ENCODE measurements at regions not wholly inside any gene's neighbourhood (a gene's known extent, or its start where the extent isn't known, plus 50 kb on each side); places are given as distances from the start of the nearest gene placed in this dataset.
"Not testable (repeated sequence)": the region's sequence is repeated elsewhere in the genome, so short reads cannot be mapped to it uniquely, and the experiment has no call there.

GRCh38 chr3:107450254-107450893 is 72.4 kb upstream of the BBX start:
- H3K9me3 Mint-ChIP-seq, result no peaks in the 10 kb centered on the region
- ATAC-seq (replicated peaks) (no peak), DNase-seq (no peak)
- H3K27me3 Mint-ChIP-seq, result peaks cover 0 to 8% of the 10 kb centered on the region in 2 donors
- H3K4me1 Mint-ChIP-seq (ENCODE audit: low read depth in 2 of 2), result no peaks in the 10 kb centered on the region
- no peak overlapping the region for H3K4me3 Mint-ChIP-seq
- no peaks in the 10 kb centered on the region for H3K36me3 Mint-ChIP-seq (ENCODE audit: insufficient read depth)
- no peak overlapping the region for H3K27ac Mint-ChIP-seq

GRCh38 chr3:107452436-107452835 is 70.3 kb upstream of the BBX start:
- peaks cover 0 to 12% of the 10 kb centered on the region in 2 donors for H3K27me3 Mint-ChIP-seq
- ATAC-seq (replicated peaks) (no peak), DNase-seq (no peak)
- no peaks in the 10 kb centered on the region for H3K9me3 Mint-ChIP-seq
- no peaks in the 10 kb centered on the region for H3K36me3 Mint-ChIP-seq (ENCODE audit: insufficient read depth)
- H3K4me3 Mint-ChIP-seq, result no peak overlapping the region
- H3K4me1 Mint-ChIP-seq (ENCODE audit: low read depth in 2 of 2), result no peaks in the 10 kb centered on the region
- H3K27ac Mint-ChIP-seq, result no peak overlapping the region

DNA sequence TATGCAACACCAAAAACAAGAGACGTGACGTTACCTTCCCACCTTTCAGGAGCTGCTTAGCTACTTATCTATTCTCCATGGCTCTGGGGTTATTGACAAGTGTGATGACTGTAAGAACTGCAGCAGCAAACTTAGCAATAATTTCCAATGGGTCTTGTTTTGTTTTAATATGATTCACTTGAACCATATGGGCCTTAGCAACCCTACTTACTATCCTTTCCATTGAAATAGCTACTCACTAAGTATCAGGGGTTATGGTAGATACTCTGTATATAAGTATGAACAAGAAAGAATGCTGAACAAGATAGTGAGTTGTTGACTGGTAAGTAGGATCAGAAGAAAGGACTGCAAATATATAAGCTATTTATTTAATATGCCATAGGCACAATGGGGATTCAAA is 69.3 kb upstream of the BBX start:
- Mint-ChIP-seq H3K4me3 (no peak overlapping the region), H3K4me1 (ENCODE audit: low read depth in 2 of 2) (no peaks in the 10 kb centered on the region), H3K27ac (no peak overlapping the region), H3K36me3 (ENCODE audit: insufficient read depth) (no peaks in the 10 kb centered on the region), H3K27me3 (peaks cover 0 to 9% of the 10 kb centered on the region in 2 donors), H3K9me3 (no peaks in the 10 kb centered on the region)
- no peak for ATAC-seq (replicated peaks)
- DNase-seq, result no peak

DNA sequence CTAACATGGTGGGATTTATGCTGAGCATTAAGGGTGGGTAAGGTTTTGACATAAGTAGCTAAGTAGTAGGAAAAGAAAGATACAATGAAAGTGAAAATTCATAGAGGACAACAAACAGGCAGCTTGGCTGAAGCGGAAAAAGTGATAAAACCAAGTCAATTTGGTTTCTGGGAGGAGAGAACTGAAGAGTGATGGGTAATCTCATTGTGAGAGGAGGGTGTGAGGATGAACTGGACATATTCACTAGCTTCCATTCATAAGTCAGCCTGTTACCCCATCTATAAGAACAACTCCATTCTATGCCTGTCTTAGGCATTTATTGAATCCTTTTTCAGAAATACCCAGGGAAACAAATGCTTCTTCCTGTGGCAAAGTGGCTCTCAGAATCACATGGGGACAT is 67.1 kb upstream of the BBX start:
- H3K27ac Mint-ChIP-seq, result no peak overlapping the region
- ATAC-seq (replicated peaks) (no peak), DNase-seq (no peak)
- H3K9me3 Mint-ChIP-seq, result no peaks in the 10 kb centered on the region
- H3K36me3 Mint-ChIP-seq (ENCODE audit: insufficient read depth), result no peaks in the 10 kb centered on the region
- no peaks in the 10 kb centered on the region for H3K4me1 Mint-ChIP-seq (ENCODE audit: low read depth in 2 of 2)
- no peak overlapping the region for H3K4me3 Mint-ChIP-seq
- H3K27me3 Mint-ChIP-seq, result peaks cover 0 to 5% of the 10 kb centered on the region in 2 donors

- Mint-ChIP-seq H3K4me1 (ENCODE audit: low read depth in 2 of 2) (no peaks in the 10 kb centered on the region), H3K27me3 (peaks cover 0 to 5% of the 10 kb centered on the region in 2 donors), H3K9me3 (no peaks in the 10 kb centered on the region), H3K4me3 (no peak overlapping the region), H3K27ac (no peak overlapping the region), H3K36me3 (ENCODE audit: insufficient read depth) (no peaks in the 10 kb centered on the region)
- no peak for DNase-seq
- ATAC-seq (replicated peaks), result no peak
Measured at GRCh38 chr3:107456501-107456900, 66.3 kb upstream of the BBX start.

DNA sequence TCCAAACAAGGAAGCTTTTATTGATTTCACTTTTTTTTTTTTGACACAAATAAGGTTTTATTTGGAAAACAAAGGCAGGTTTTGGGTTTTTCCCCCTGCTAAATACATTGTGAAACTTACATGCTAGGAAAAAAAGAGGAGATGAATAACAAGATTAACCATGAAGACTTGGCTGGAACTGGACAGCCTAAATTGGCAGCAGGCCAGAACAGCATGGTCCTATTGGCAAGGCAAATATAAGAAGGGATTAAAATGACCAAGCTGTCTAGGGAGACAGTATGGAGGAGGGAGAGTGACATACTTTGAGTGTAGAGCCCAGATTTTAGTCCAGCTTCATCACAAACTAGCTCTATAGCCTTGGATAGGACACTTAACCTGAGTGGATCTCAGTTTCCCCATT is 63.9 kb upstream of the BBX start:
- H3K36me3 Mint-ChIP-seq (ENCODE audit: insufficient read depth), result no peaks in the 10 kb centered on the region
- no peak overlapping the region for H3K4me3 Mint-ChIP-seq
- H3K27me3 Mint-ChIP-seq, result peaks cover 6 to 17% of the 10 kb centered on the region in 2 donors
- no peak overlapping the region for H3K27ac Mint-ChIP-seq
- no peaks in the 10 kb centered on the region for H3K9me3 Mint-ChIP-seq
- no peaks in the 10 kb centered on the region for H3K4me1 Mint-ChIP-seq (ENCODE audit: low read depth in 2 of 2)
- DNase-seq (no peak), ATAC-seq (replicated peaks) (no peak)

DNA sequence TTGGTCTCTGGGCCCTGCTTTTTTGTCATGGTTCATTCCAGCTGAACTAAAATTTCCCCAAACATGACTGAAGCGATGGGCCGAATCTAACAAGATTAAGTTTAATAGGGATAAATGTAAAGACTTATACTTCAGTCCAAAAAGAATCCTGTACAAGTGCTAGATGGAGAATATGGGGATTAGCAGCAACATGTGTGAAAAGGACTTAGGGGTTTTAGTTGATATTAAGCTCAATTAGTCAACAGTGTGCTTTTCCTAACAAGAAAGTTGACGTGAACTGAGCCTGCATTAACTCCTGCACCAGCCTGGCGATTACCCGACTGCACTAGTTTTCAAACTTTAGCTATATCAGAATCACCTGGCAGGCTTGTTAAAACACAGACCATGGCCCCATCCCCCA is 61.0 kb upstream of the BBX start:
- H3K27ac Mint-ChIP-seq, result no peak overlapping the region

DNA sequence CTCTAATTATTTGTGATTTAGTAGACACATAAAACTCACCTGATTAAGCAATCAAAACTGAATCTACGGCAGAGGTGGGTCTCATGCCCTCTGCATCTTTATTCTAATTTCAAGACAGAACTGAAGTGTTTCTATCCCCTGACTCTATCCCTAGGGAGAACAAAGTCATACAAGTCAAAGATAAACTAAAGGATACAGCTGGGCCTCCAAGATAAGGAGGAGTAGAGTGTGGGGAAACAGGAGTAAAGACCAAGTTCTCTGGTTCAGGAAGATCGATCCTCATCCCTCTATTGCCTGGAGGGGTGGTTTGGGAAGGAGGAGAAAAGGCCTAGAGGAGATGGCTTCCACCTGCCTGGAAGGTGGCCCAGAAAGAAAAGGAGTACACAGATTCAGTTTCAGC is 58.7 kb upstream of the BBX start:
- H3K27me3 Mint-ChIP-seq, result peaks cover 14 to 30% of the 10 kb centered on the region in 2 donors
- no peaks in the 10 kb centered on the region for H3K4me1 Mint-ChIP-seq (ENCODE audit: low read depth in 2 of 2)
- H3K9me3 Mint-ChIP-seq, result no peaks in the 10 kb centered on the region
- H3K4me3 Mint-ChIP-seq, result no peak overlapping the region
- no peak overlapping the region for H3K27ac Mint-ChIP-seq
- ATAC-seq (replicated peaks) (no peak), DNase-seq (no peak)
- H3K36me3 Mint-ChIP-seq (ENCODE audit: insufficient read depth), result no peaks in the 10 kb centered on the region

More for the DNA sequence above, 61.0 kb upstream of the BBX start:
- H3K4me1 Mint-ChIP-seq (ENCODE audit: low read depth in 2 of 2), result no peaks in the 10 kb centered on the region
- H3K36me3 Mint-ChIP-seq (ENCODE audit: insufficient read depth), result no peaks in the 10 kb centered on the region
- ATAC-seq (replicated peaks) (no peak), DNase-seq (no peak)
- H3K9me3 Mint-ChIP-seq, result no peaks in the 10 kb centered on the region
- peaks cover 5 to 24% of the 10 kb centered on the region in 2 donors for H3K27me3 Mint-ChIP-seq
- H3K4me3 Mint-ChIP-seq, result no peak overlapping the region

- peaks cover 20 to 39% of the 10 kb centered on the region in 2 donors for H3K27me3 Mint-ChIP-seq
- no peaks in the 10 kb centered on the region for H3K36me3 Mint-ChIP-seq (ENCODE audit: insufficient read depth)
- ATAC-seq (replicated peaks), result no peak
- no peaks in the 10 kb centered on the region for H3K4me1 Mint-ChIP-seq (ENCODE audit: low read depth in 2 of 2)
- no peak for DNase-seq
- no peak overlapping the region for H3K27ac Mint-ChIP-seq
- H3K4me3 Mint-ChIP-seq, result no peak overlapping the region
- no peaks in the 10 kb centered on the region for H3K9me3 Mint-ChIP-seq
Measured at GRCh38 chr3:107465064-107465631, 57.6 kb upstream of the BBX start.

DNA sequence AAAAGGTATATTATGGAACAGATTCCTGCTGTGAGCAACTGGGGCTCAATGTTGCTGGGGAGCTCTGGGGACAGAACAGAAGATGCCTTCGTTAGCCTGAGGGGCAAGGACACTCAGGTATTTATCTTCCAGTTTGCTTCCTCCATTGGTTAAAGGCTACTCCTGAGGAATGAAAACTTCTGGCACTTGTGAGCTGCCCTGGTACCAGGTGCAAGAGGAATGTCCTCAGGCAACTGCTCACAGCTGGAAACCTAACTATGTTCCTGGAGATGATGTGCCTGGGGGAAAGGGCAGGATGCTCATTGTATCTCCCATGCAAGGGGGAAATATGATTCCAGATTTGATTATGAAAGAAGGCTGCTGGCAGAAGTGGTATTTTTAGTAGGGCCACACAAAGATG is 54.0 kb upstream of the BBX start:
- H3K27me3 Mint-ChIP-seq, result peaks cover 47 to 51% of the 10 kb centered on the region in 2 donors
- no peaks in the 10 kb centered on the region for H3K36me3 Mint-ChIP-seq (ENCODE audit: insufficient read depth)
- H3K4me3 Mint-ChIP-seq, result no peak overlapping the region
- H3K27ac Mint-ChIP-seq, result no peak overlapping the region
- no peak for ATAC-seq (replicated peaks)
- peaks cover 3 to 11% of the 10 kb centered on the region in 2 donors for H3K9me3 Mint-ChIP-seq
- DNase-seq, result no peak
- no peaks in the 10 kb centered on the region for H3K4me1 Mint-ChIP-seq (ENCODE audit: low read depth in 2 of 2)

GRCh38 chr3:107470496-107470895 is 52.3 kb upstream of the BBX start:
- not testable (repeated sequence) for H3K4me1 Mint-ChIP-seq (ENCODE audit: low read depth in 2 of 2); ATAC-seq (replicated peaks); H3K36me3 Mint-ChIP-seq (ENCODE audit: insufficient read depth); H3K4me3 Mint-ChIP-seq; H3K27ac Mint-ChIP-seq; DNase-seq
- H3K27me3 Mint-ChIP-seq, result peaks cover 52 to 55% of the 10 kb centered on the region in 2 donors
- H3K9me3 Mint-ChIP-seq, result peaks cover 3 to 11% of the 10 kb centered on the region in 2 donors
